ENCODE measurements at regions not wholly inside any gene's neighbourhood (a gene's known extent, or its start where the extent isn't known, plus 50 kb on each side); places are given as distances from the start of the nearest gene placed in this dataset.

DNA sequence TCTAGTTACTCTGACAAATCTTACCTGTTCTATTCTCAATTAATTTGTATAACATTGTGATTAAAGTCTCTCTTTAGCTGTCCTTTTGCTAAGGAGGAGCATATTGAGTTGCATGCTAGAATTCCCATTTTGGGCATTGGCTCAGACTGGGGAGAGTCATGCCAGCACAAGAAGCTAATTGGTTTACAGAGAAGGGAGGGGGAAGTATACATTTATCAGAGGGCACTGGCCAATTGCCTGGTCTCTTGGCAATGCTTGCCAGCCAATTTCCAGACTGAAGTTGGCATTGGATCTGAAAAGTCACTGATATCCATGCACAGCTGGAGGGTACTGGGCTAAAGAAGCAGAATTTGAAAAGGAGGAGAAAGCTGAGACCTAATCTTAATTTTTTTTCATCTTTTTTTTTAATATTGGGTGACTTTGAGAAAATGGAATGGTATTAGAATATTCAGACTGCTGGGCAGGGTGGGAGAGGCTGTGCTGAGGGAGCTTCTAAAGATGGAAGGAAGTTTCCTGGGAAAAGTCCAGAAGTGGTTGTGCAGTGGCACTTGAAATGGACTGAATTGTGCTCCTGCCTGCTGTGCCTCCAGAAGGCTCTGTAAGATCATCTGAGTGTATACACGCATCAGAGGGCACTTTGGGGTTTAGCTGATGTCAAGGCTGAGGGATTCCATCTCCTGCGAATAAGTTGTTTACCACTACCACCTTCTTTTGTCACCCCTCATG lies 365.2 kb upstream of the DPH6 start:
- no peaks in the 10 kb centered on the region for H3K27me3 ChIP-seq (ENCODE audit: insufficient read depth, low read depth)
- no peak for DNase-seq
- H4K20me1 ChIP-seq (ENCODE audit: insufficient read depth), result no peaks in the 10 kb centered on the region
- ChIA-PET CTCF (no interaction called here), POLR2A (ENCODE audit: unreplicated experiment) (interaction anchor here (0.6 kb wide), 1 partner anchor 837 kb away, joined by 8 read pairs; no protein-coding TSS in a partner anchor)
- no TSS peak for BruUV-seq (replicated peaks)
- intact Hi-C loops (cut with micrococcal nuclease; ENCODE audit: unreplicated experiment), result loop anchor here (10.0 kb wide), 1 partner anchor 216 kb away; no protein-coding TSS in a partner anchor
- H3K4me2 ChIP-seq, result no peak overlapping the region
- no peaks in the 10 kb centered on the region for H3K9me2 ChIP-seq (ENCODE audit: insufficient read depth)
- no peaks in the 10 kb centered on the region for H3K4me1 ChIP-seq (replicated peaks; ENCODE audit: insufficient read depth)
- H3K79me2 ChIP-seq (ENCODE audit: low read depth), result no peaks in the 10 kb centered on the region
- H3K27ac ChIP-seq, result no peak overlapping the region
- no peaks in the 10 kb centered on the region for H3F3A ChIP-seq (ENCODE audit: insufficient read depth, low read depth)
- no peaks in the 10 kb centered on the region for H3K9me3 ChIP-seq (ENCODE audit: insufficient read depth, low read depth)
- H3K36me3 ChIP-seq (ENCODE audit: low read depth), result no peaks in the 10 kb centered on the region
- no peak overlapping the region for H2AFZ ChIP-seq
- TF ChIP-seq, protein P1, sequence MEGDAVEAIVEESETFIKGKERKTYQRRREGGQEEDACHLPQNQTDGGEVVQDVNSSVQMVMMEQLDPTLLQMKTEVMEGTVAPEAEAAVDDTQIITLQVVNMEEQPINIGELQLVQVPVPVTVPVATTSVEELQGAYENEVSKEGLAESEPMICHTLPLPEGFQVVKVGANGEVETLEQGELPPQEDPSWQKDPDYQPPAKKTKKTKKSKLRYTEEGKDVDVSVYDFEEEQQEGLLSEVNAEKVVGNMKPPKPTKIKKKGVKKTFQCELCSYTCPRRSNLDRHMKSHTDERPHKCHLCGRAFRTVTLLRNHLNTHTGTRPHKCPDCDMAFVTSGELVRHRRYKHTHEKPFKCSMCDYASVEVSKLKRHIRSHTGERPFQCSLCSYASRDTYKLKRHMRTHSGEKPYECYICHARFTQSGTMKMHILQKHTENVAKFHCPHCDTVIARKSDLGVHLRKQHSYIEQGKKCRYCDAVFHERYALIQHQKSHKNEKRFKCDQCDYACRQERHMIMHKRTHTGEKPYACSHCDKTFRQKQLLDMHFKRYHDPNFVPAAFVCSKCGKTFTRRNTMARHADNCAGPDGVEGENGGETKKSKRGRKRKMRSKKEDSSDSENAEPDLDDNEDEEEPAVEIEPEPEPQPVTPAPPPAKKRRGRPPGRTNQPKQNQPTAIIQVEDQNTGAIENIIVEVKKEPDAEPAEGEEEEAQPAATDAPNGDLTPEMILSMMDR (conservative IDR thresholded peaks at IDR 0.05), result no peak
- no peak for TF ChIP-seq EZH2 (IDR thresholded peaks at IDR 0.05; ENCODE audit: low read depth)
- H3K4me3 ChIP-seq, result no peak overlapping the region

DNA sequence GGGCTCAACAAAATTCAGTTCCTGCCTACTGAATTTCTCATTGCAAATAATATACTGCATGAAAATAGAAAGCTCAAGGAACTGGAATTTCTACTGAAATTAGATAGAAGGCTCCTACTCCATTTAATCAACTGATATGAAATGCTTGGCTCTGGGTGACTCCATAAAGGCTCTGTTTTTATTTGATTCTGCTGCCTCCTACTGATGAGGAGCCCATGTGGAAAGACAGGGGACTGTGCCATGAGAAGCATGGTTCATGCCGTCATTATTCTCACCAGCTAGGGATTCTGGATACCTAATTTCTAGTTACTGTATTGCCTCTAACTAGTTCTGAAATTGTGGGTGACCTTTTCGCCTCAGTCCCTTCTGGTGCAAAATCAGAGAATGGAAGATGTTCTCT lies 366.2 kb upstream of the DPH6 start:
- TF ChIP-seq, protein P1 (conservative IDR thresholded peaks at IDR 0.05), result no peak
- TF ChIP-seq EZH2 (IDR thresholded peaks at IDR 0.05; ENCODE audit: low read depth), result no peak
- ChIA-PET CTCF (no interaction called here), POLR2A (ENCODE audit: unreplicated experiment) (no interaction called here)
- Histone ChIP-seq H3K4me3 (no peak overlapping the region), H3K9me2 (ENCODE audit: insufficient read depth) (no peaks in the 10 kb centered on the region), H3K27me3 (ENCODE audit: insufficient read depth, low read depth) (no peaks in the 10 kb centered on the region), H2AFZ (no peak overlapping the region), H4K20me1 (ENCODE audit: insufficient read depth) (no peaks in the 10 kb centered on the region), H3K27ac (no peak overlapping the region), H3K79me2 (ENCODE audit: low read depth) (no peaks in the 10 kb centered on the region), H3K4me2 (no peak overlapping the region), H3K36me3 (ENCODE audit: low read depth) (no peaks in the 10 kb centered on the region), H3K9me3 (ENCODE audit: insufficient read depth, low read depth) (no peaks in the 10 kb centered on the region), H3F3A (ENCODE audit: insufficient read depth, low read depth) (no peaks in the 10 kb centered on the region), H3K4me1 (replicated peaks; ENCODE audit: insufficient read depth) (no peaks in the 10 kb centered on the region)
- BruUV-seq (replicated peaks), result no TSS peak
- intact Hi-C loops (cut with micrococcal nuclease; ENCODE audit: unreplicated experiment), result loop anchor here (1.0 to 10.0 kb wide), 2 partner anchors 31 to 217 kb away; no protein-coding TSS in a partner anchor
- no peak for DNase-seq

DNA sequence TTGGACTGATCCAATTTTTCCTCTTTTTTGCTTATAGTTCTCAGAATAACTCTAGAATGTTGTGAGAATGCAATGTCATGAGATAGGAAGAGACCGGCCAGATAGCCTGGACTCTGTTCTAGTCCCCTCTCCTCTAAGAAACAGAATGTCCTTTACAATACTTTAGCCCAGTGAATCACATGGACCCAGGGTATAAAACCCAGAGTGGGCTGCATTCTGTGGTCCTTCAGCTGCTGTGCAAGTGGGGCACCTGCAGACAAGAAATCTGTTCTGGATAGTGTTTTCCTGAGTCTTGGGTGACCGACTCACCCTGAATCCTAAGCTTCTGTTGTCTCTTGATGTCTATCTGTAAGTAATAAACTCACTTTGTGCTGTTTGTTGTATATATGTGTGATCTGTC lies 368.6 kb upstream of the DPH6 start:
- Histone ChIP-seq H3K36me3 (ENCODE audit: low read depth) (no peaks in the 10 kb centered on the region), H3F3A (ENCODE audit: insufficient read depth, low read depth) (no peaks in the 10 kb centered on the region), H3K27me3 (ENCODE audit: insufficient read depth, low read depth) (no peaks in the 10 kb centered on the region), H3K9me2 (ENCODE audit: insufficient read depth) (no peaks in the 10 kb centered on the region), H4K20me1 (ENCODE audit: insufficient read depth) (no peaks in the 10 kb centered on the region), H3K4me3 (no peak overlapping the region), H3K79me2 (ENCODE audit: low read depth) (no peaks in the 10 kb centered on the region), H3K9me3 (ENCODE audit: insufficient read depth, low read depth) (no peaks in the 10 kb centered on the region), H3K4me2 (no peak overlapping the region), H3K4me1 (replicated peaks; ENCODE audit: insufficient read depth) (no peaks in the 10 kb centered on the region), H2AFZ (no peak overlapping the region), H3K27ac (no peak overlapping the region)
- POLR2A ChIA-PET (ENCODE audit: unreplicated experiment), result no interaction called here
- CTCF ChIA-PET, result no interaction called here
- intact Hi-C loops (cut with micrococcal nuclease; ENCODE audit: unreplicated experiment), result loop anchor here (10.0 kb wide), 1 partner anchor 220 kb away; no protein-coding TSS in a partner anchor
- no TSS peak for BruUV-seq (replicated peaks)
- TF ChIP-seq, protein P1 (conservative IDR thresholded peaks at IDR 0.05), result no peak
- TF ChIP-seq EZH2 (IDR thresholded peaks at IDR 0.05; ENCODE audit: low read depth), result no peak
- DNase-seq, result no peak

All from PC-9 (cell line).